ENCODE measurements at regions not wholly inside any gene's neighbourhood (a gene's known extent, or its start where the extent isn't known, plus 50 kb on each side); places are given as distances from the start of the nearest gene placed in this dataset.

- peaks cover 5% of the 10 kb centered on the region for H3K27me3 ChIP-seq (ENCODE audit: control insufficient read depth, insufficient read depth, low read length)
- H3K4me1 ChIP-seq (ENCODE audit: control insufficient read depth, extremely low read depth, insufficient read depth, low read length), result no peaks in the 10 kb centered on the region
- H3K79me2 ChIP-seq (ENCODE audit: control insufficient read depth, insufficient read depth, low read length), result no peaks in the 10 kb centered on the region
- H2AFZ ChIP-seq (ENCODE audit: low read length), result no peak overlapping the region
- DNase-seq (ENCODE audit: low read depth in 2 of 2), result peak in 1 of 2 donors; percentile 21
- no peaks in the 10 kb centered on the region for H3K9me3 ChIP-seq (ENCODE audit: control insufficient read depth, insufficient read depth, low read depth, low read length)
- TF ChIP-seq EZH2 (IDR thresholded peaks at IDR 0.05; ENCODE audit: low read length, missing control alignments), result no peak
- TF ChIP-seq, protein P1, sequence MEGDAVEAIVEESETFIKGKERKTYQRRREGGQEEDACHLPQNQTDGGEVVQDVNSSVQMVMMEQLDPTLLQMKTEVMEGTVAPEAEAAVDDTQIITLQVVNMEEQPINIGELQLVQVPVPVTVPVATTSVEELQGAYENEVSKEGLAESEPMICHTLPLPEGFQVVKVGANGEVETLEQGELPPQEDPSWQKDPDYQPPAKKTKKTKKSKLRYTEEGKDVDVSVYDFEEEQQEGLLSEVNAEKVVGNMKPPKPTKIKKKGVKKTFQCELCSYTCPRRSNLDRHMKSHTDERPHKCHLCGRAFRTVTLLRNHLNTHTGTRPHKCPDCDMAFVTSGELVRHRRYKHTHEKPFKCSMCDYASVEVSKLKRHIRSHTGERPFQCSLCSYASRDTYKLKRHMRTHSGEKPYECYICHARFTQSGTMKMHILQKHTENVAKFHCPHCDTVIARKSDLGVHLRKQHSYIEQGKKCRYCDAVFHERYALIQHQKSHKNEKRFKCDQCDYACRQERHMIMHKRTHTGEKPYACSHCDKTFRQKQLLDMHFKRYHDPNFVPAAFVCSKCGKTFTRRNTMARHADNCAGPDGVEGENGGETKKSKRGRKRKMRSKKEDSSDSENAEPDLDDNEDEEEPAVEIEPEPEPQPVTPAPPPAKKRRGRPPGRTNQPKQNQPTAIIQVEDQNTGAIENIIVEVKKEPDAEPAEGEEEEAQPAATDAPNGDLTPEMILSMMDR (conservative IDR thresholded peaks at IDR 0.05 in 1 of 2, IDR thresholded peaks at IDR 0.05 in 1 of 2; ENCODE audit: low read depth in 1 of 2, low read length in 2 of 2), result no peak
- no peak overlapping the region for H3K9ac ChIP-seq (ENCODE audit: insufficient read depth, low read length)
- H3K27ac ChIP-seq (ENCODE audit: insufficient read depth, low read length), result no peak overlapping the region
- no peak overlapping the region for H3K4me2 ChIP-seq (ENCODE audit: extremely low read depth, insufficient read depth, low read length)
- no peaks in the 10 kb centered on the region for H4K20me1 ChIP-seq (ENCODE audit: control insufficient read depth, extremely low read depth, insufficient read depth, low read length)
- no peak overlapping the region for H3K4me3 ChIP-seq (replicated peaks in 1 of 4; ENCODE audit: control extremely low read depth in 1 of 4, insufficient read depth in 1 of 4, low read depth in 3 of 4, low read length in 4 of 4)
- no peaks in the 10 kb centered on the region for H3K36me3 ChIP-seq (ENCODE audit: control insufficient read depth, insufficient read depth, low read length)
Measured at GRCh38 chr16:86846136-86846535, 267.8 kb downstream of the FOXL1 start.

DNA sequence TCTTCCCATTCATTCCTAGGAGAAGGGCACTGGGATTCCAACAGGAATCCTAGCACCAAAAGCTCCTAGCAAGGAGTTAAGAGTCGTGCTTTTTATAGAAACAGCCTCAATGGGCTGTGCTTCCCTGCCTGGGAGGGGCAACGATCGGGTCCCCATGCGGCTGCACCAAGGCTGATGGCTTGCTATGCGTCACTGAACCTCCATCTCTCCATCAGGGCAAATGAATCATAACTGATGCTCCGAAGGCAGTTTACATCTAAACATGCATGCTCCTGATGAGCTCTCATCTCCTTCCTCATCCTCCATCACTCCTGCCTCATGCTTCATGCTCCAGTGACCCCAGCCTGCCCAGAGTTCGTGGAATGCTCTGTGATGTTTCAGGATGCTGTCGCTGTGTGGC lies 270.5 kb downstream of the FOXL1 start:
- no peak for DNase-seq (ENCODE audit: low read depth in 2 of 2)
- no peaks in the 10 kb centered on the region for H3K79me2 ChIP-seq (ENCODE audit: control insufficient read depth, insufficient read depth, low read length)
- no peak overlapping the region for H3K27ac ChIP-seq (ENCODE audit: insufficient read depth, low read length)
- H3K4me2 ChIP-seq (ENCODE audit: extremely low read depth, insufficient read depth, low read length), result no peak overlapping the region
- H3K9ac ChIP-seq (ENCODE audit: insufficient read depth, low read length), result no peak overlapping the region
- H3K36me3 ChIP-seq (ENCODE audit: control insufficient read depth, insufficient read depth, low read length), result no peaks in the 10 kb centered on the region
- peaks cover 5% of the 10 kb centered on the region for H3K27me3 ChIP-seq (ENCODE audit: control insufficient read depth, insufficient read depth, low read length)
- H2AFZ ChIP-seq (ENCODE audit: low read length), result no peak overlapping the region
- TF ChIP-seq, protein P1 (conservative IDR thresholded peaks at IDR 0.05 in 1 of 2, IDR thresholded peaks at IDR 0.05 in 1 of 2; ENCODE audit: low read depth in 1 of 2, low read length in 2 of 2), result no peak
- no peak for TF ChIP-seq EZH2 (IDR thresholded peaks at IDR 0.05; ENCODE audit: low read length, missing control alignments)
- H3K9me3 ChIP-seq (ENCODE audit: control insufficient read depth, insufficient read depth, low read depth, low read length), result no peaks in the 10 kb centered on the region
- no peak overlapping the region for H3K4me3 ChIP-seq (replicated peaks in 1 of 4; ENCODE audit: control extremely low read depth in 1 of 4, insufficient read depth in 1 of 4, low read depth in 3 of 4, low read length in 4 of 4)
- H3K4me1 ChIP-seq (ENCODE audit: control insufficient read depth, extremely low read depth, insufficient read depth, low read length), result no peaks in the 10 kb centered on the region
- H4K20me1 ChIP-seq (ENCODE audit: control insufficient read depth, extremely low read depth, insufficient read depth, low read length), result no peaks in the 10 kb centered on the region

DNA sequence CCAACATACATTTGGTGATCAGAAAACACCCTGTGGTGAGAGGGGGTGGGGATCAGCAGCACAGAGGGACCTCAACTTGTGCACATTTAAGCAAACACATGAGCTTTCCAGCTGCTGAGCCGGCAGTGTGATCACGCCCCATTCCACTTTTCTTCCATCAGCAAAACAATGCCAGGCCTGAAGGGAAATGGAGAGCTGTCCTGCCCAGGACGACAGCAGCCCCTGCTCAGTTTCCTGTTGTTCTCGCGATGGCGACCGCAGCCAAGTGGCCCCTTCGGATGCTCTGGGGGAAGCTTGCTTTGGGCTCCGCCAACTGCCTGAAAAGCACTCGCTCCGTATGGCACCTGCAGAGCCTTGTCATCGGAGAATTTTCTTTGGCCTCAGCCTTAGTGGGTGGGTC lies 272.3 kb downstream of the FOXL1 start:
- peaks cover 5% of the 10 kb centered on the region for H3K27me3 ChIP-seq (ENCODE audit: control insufficient read depth, insufficient read depth, low read length)
- TF ChIP-seq, protein P1 (conservative IDR thresholded peaks at IDR 0.05 in 1 of 2, IDR thresholded peaks at IDR 0.05 in 1 of 2; ENCODE audit: low read depth in 1 of 2, low read length in 2 of 2), result no peak
- no peak for TF ChIP-seq EZH2 (IDR thresholded peaks at IDR 0.05; ENCODE audit: low read length, missing control alignments)
- no peak overlapping the region for H3K27ac ChIP-seq (ENCODE audit: insufficient read depth, low read length)
- H3K4me2 ChIP-seq (ENCODE audit: extremely low read depth, insufficient read depth, low read length), result no peak overlapping the region
- H4K20me1 ChIP-seq (ENCODE audit: control insufficient read depth, extremely low read depth, insufficient read depth, low read length), result no peaks in the 10 kb centered on the region
- H3K9ac ChIP-seq (ENCODE audit: insufficient read depth, low read length), result no peak overlapping the region
- no peak overlapping the region for H2AFZ ChIP-seq (ENCODE audit: low read length)
- H3K36me3 ChIP-seq (ENCODE audit: control insufficient read depth, insufficient read depth, low read length), result no peaks in the 10 kb centered on the region
- no peaks in the 10 kb centered on the region for H3K9me3 ChIP-seq (ENCODE audit: control insufficient read depth, insufficient read depth, low read depth, low read length)
- H3K4me3 ChIP-seq (replicated peaks in 1 of 4; ENCODE audit: control extremely low read depth in 1 of 4, insufficient read depth in 1 of 4, low read depth in 3 of 4, low read length in 4 of 4), result no peak overlapping the region
- no peak for DNase-seq (ENCODE audit: low read depth in 2 of 2)
- H3K79me2 ChIP-seq (ENCODE audit: control insufficient read depth, insufficient read depth, low read length), result no peaks in the 10 kb centered on the region
- peaks cover 2% of the 10 kb centered on the region for H3K4me1 ChIP-seq (ENCODE audit: control insufficient read depth, extremely low read depth, insufficient read depth, low read length)
